ENCODE measurements at regions not wholly inside any gene's neighbourhood (a gene's known extent, or its start where the extent isn't known, plus 50 kb on each side); places are given as distances from the start of the nearest gene placed in this dataset.

DNA sequence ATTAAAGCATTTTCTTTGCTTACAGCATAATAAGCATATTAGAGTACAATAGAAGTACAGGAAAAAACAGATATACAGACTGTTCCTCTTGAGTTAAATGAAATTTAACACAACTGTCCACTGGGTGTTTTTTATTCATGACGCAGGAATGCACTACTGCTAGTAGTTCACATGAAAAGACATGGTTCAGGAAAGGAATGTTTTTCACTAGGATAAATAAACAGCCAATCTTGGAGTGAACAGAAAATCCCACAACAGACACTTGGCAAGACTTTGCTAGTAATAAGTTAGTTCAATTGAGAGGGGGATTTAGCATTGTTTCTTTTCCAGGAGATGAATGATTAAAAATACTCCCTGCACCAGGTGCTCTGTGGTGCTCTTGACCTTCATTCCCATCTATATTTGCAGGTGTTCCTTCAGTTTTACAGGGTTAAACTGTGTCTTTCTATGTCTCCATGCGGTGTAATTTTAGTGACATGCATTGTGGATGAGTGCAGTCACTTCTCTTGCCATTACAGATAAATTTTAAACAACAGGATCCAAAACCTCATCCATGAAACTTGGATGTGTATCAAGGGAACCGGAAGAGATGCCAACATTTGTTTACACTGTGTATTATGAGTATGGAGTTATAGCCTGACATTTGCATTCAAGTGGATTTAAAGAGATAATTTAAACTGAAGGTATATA, 796.6 kb downstream of the DSC3 start:
- TF ChIP-seq POLR2A (IDR thresholded peaks at IDR 0.05), result no peak
- TF ChIP-seq, protein P1, sequence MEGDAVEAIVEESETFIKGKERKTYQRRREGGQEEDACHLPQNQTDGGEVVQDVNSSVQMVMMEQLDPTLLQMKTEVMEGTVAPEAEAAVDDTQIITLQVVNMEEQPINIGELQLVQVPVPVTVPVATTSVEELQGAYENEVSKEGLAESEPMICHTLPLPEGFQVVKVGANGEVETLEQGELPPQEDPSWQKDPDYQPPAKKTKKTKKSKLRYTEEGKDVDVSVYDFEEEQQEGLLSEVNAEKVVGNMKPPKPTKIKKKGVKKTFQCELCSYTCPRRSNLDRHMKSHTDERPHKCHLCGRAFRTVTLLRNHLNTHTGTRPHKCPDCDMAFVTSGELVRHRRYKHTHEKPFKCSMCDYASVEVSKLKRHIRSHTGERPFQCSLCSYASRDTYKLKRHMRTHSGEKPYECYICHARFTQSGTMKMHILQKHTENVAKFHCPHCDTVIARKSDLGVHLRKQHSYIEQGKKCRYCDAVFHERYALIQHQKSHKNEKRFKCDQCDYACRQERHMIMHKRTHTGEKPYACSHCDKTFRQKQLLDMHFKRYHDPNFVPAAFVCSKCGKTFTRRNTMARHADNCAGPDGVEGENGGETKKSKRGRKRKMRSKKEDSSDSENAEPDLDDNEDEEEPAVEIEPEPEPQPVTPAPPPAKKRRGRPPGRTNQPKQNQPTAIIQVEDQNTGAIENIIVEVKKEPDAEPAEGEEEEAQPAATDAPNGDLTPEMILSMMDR (IDR thresholded peaks at IDR 0.05), result no peak
